ENCODE measurements at regions not wholly inside any gene's neighbourhood (a gene's known extent, or its start where the extent isn't known, plus 50 kb on each side); places are given as distances from the start of the nearest gene placed in this dataset.

GRCh38 chr6:44023586-44024454, 103.4 kb downstream of the MRPL14 start (continued):
- no peak for TF ChIP-seq MGA (IDR thresholded peaks at IDR 0.05)
- TF ChIP-seq, protein P1, sequence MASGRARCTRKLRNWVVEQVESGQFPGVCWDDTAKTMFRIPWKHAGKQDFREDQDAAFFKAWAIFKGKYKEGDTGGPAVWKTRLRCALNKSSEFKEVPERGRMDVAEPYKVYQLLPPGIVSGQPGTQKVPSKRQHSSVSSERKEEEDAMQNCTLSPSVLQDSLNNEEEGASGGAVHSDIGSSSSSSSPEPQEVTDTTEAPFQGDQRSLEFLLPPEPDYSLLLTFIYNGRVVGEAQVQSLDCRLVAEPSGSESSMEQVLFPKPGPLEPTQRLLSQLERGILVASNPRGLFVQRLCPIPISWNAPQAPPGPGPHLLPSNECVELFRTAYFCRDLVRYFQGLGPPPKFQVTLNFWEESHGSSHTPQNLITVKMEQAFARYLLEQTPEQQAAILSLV (tag; IDR thresholded peaks at IDR 0.05) = no peak
- TF ChIP-seq POLR2AphosphoS2 (IDR thresholded peaks at IDR 0.05; ENCODE audit: low read length) = no peak
- no peak for TF ChIP-seq ZNF583 (CRISPR knock-in tag; IDR thresholded peaks at IDR 0.05)
- TF ChIP-seq ARID4B (CRISPR knock-in tag; IDR thresholded peaks at IDR 0.05) = no peak
- TF ChIP-seq, protein P2, sequence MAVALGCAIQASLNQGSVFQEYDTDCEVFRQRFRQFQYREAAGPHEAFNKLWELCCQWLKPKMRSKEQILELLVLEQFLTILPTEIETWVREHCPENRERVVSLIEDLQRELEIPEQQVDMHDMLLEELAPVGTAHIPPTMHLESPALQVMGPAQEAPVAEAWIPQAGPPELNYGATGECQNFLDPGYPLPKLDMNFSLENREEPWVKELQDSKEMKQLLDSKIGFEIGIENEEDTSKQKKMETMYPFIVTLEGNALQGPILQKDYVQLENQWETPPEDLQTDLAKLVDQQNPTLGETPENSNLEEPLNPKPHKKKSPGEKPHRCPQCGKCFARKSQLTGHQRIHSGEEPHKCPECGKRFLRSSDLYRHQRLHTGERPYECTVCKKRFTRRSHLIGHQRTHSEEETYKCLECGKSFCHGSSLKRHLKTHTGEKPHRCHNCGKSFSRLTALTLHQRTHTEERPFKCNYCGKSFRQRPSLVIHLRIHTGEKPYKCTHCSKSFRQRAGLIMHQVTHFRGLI (CRISPR knock-in tag; IDR thresholded peaks at IDR 0.05) = no peak
- no peak for TF ChIP-seq MED1 (CRISPR knock-in tag; IDR thresholded peaks at IDR 0.05; ENCODE audit: borderline replicate concordance)
- no peak for TF ChIP-seq SAFB (IDR thresholded peaks at IDR 0.05; ENCODE audit: borderline replicate concordance, low read depth, low read length)

Measured in K562 (cell line).